ENCODE measurements at regions not wholly inside any gene's neighbourhood (a gene's known extent, or its start where the extent isn't known, plus 50 kb on each side); places are given as distances from the start of the nearest gene placed in this dataset.

GRCh38 chr7:42414941-42415505 is 178.0 kb upstream of the GLI3 start:
- no peak for DNase-seq

- DNase-seq, result no peak
Observed at GRCh38 chr7:42414028-42414427, 177.0 kb upstream of the GLI3 start.

GRCh38 chr7:42409296-42409695 is 172.3 kb upstream of the GLI3 start:
- no peak for DNase-seq

- DNase-seq, result no peak
Observed at GRCh38 chr7:42407833-42408232, 170.8 kb upstream of the GLI3 start.

- DNase-seq, result no peak
Observed at GRCh38 chr7:42407021-42407710, 170.2 kb upstream of the GLI3 start.

- no peak for DNase-seq
Observed at GRCh38 chr7:42406358-42406757, 169.3 kb upstream of the GLI3 start.

- no peak for DNase-seq
Observed at GRCh38 chr7:42405782-42406181, 168.8 kb upstream of the GLI3 start.

- no peak for DNase-seq
Observed at GRCh38 chr7:42403831-42404230, 166.8 kb upstream of the GLI3 start.

GRCh38 chr7:42400961-42401360 is 164.0 kb upstream of the GLI3 start:
- no peak for DNase-seq

- DNase-seq, result no peak
Observed at GRCh38 chr7:42400211-42400772, 163.3 kb upstream of the GLI3 start.

GRCh38 chr7:42395607-42396006 is 158.6 kb upstream of the GLI3 start:
- DNase-seq, result no peak

- no peak for DNase-seq
Observed at GRCh38 chr7:42392826-42393225, 155.8 kb upstream of the GLI3 start.

GRCh38 chr7:42389697-42390096 is 152.7 kb upstream of the GLI3 start:
- no peak for DNase-seq

- DNase-seq, result no peak
Observed at GRCh38 chr7:42385912-42386311, 148.9 kb upstream of the GLI3 start.

- no peak for DNase-seq
Observed at GRCh38 chr7:42381161-42381560, 144.2 kb upstream of the GLI3 start.

GRCh38 chr7:42380401-42380800 is 143.4 kb upstream of the GLI3 start:
- no peak for DNase-seq

GRCh38 chr7:42378149-42378548 is 141.1 kb upstream of the GLI3 start:
- DNase-seq, result no peak

- no peak for DNase-seq
Observed at GRCh38 chr7:42373285-42373684, 136.3 kb upstream of the GLI3 start.

- no peak for DNase-seq
Observed at GRCh38 chr7:42372479-42372878, 135.5 kb upstream of the GLI3 start.

- DNase-seq, result no peak
Observed at GRCh38 chr7:42359946-42360345, 122.9 kb upstream of the GLI3 start.

GRCh38 chr7:42351316-42351935 is 114.4 kb upstream of the GLI3 start:
- DNase-seq, result no peak

GRCh38 chr7:42350801-42351200 is 113.8 kb upstream of the GLI3 start:
- DNase-seq, result no peak

- DNase-seq, result no peak
Observed at GRCh38 chr7:42348631-42349030, 111.6 kb upstream of the GLI3 start.

- DNase-seq, result no peak
Observed at GRCh38 chr7:42348071-42348470, 111.1 kb upstream of the GLI3 start.
